Effector CD8-positive, alpha-beta T cell (primary cell): ENCODE measurements at regions not wholly inside any gene's neighbourhood (a gene's known extent, or its start where the extent isn't known, plus 50 kb on each side); places are given as distances from the start of the nearest gene placed in this dataset.

Experiments
- DNase-seq: peaks from one replicate; lab custom pipeline; 2025; lab: John Stamatoyannopoulos, UW

- DNase-seq = no peak
Measured at GRCh38 chr4:180799798-180800197, 1443.4 kb upstream of the TENM3 start.

DNA sequence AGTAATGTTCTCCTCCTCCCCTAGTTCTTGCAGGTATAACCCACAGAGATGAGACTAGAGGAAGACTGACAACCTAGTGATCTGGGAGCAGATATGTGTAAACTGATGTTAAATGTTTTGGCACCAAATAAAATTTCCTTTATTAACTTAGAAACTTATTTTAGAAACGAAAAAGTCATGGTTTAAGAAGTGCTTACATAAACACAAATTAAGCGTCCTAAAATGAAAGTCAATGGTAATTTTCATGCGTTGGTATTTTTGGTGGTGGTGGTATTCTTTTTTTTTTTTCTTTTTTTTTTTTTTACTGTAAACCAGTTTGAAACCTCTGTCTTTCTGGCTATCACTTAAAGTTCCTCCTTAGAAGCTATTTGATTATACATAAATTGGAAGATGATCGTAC is 1438.1 kb upstream of the TENM3 start:
- no peak for DNase-seq

DNA sequence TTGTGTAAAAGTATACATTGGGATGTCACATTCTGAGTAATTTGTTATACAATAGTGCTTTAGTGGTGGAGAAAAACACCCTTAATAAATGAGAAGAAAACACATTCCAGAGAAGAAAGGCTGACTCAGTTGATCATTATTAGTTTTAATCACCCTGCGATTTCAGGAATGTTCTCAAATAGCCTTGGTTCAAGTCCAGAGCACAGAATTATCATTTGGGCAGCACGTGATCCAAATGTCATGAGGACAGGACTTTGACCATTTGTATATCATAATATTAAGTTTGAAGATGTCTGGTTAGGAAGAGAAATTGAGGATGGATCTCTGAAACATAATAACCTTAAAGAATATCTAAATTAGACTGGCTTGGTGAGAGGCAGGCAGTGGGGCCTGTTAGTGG is 1434.3 kb upstream of the TENM3 start:
- no peak for DNase-seq

GRCh38 chr4:180809439-180809838 is 1433.8 kb upstream of the TENM3 start:
- no peak for DNase-seq

DNA sequence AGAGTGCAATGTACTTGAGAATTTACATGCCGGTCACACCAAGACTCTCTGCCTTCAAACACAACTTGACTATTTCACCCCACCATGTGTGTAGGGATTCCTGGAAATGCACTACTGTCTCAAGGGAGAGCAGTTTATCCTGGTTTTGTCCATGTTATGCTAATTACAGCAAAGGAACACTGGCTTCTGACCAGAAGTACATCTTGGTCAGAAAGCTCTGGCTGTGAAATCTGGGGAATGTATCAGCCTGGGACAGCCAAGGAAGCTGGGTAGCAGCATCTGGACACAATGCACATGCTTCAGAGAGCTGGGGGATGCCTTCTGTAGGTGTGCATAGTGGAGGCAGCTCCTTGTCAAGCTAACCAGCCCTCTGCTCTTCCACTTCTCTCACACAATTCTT is 1432.6 kb upstream of the TENM3 start:
- no peak for DNase-seq

DNA sequence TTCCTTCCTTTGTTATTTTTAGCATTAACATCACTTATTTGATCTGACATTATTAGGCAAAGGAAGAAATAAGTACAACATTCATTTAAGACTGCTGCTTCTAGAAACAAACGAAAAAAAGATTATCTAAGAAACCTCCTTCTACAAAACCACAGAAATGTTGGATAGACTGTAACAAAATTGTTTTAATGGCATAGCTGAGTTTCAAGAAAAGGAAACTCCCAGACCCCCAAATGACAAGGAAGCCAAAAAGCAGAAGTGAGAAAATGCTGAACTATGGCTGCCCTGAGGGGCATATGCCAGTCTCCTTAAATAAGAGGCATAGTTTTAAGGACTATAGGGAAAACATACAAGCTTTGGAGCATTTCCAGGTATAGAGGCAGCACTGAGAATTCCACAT is 1431.6 kb upstream of the TENM3 start:
- no peak for DNase-seq

GRCh38 chr4:180812783-180813182 is 1430.4 kb upstream of the TENM3 start:
- DNase-seq = no peak

GRCh38 chr4:180814875-180815417 is 1428.3 kb upstream of the TENM3 start:
- no peak for DNase-seq

DNA sequence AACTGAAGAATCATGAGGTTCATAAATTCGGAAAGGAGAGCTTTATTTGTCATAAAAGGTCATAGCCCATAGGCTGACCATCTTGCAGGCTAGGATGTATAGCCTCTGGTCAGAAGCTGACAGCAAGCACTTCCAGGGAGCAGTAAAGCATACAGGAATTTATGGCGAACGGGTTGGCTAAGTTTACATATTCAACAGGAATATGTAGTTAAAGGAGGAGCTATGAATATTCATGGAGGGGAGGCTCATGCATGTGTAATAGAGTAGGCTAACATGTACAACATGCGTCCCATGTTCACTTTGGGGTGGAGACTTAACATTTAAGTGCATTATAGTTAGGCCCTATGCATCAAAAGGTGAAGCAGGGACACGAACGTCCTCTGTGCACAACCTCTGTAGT is 1425.7 kb upstream of the TENM3 start:
- DNase-seq = no peak

DNA sequence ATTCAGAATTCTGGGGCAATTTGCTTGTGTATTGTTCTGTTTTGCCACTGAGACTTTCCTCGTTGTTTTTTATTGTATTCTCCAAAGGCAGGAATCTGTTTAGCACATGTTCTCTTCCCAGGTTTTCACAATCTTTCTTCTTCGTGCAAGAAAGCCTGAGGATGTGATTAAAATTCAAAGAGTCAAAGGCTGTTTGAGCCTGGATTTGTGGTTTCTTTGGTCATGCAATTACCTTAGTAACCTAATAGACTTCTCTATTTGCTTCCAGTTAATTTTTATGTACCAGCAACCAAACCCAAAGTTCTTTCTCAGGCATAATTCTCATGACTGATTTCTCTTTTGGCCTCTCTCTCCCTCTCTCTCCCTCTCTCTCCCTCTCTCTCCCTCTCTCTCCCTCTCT is 1420.1 kb upstream of the TENM3 start:
- DNase-seq = no peak

GRCh38 chr4:180827232-180828009 is 1415.8 kb upstream of the TENM3 start:
- no peak for DNase-seq

GRCh38 chr4:180828455-180829018 is 1414.7 kb upstream of the TENM3 start:
- no peak for DNase-seq

DNA sequence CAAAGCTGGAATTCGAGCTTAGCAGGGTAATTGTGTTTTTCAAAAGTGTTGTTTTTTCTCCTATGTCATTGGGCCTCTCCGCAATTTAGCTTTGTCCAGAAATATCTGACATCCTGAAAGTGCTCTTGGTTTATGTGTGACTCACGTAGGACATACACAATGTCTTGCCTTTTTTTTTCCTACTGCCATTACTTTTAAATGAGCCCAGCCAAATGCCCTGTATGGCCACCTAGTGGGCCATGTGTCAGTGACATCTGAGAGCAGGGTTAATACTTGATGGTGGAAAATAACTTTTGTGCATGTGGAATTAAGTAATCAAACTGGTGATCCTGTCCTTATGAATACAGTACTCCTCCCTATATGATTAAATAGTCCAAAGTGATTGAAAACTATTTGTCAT is 1411.1 kb upstream of the TENM3 start:
- no peak for DNase-seq

DNA sequence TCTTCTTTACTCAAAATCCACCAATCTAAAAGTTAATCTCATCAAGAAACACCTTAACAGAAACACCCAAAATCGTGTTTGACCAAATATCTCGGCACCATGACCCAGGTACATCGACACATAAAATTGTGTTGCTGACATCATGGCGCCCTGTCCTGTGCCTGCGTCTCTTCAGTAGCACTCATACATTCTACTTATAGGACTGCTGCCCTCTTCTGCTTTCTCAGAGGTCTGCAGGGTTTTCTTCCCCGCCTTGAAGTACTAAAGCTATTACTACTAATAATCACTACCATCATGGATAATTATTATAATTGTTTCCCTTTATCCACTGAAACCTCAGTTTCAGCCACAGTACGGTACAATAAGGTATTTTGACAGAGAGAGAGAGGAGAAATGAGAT is 1403.1 kb upstream of the TENM3 start:
- no peak for DNase-seq

DNA sequence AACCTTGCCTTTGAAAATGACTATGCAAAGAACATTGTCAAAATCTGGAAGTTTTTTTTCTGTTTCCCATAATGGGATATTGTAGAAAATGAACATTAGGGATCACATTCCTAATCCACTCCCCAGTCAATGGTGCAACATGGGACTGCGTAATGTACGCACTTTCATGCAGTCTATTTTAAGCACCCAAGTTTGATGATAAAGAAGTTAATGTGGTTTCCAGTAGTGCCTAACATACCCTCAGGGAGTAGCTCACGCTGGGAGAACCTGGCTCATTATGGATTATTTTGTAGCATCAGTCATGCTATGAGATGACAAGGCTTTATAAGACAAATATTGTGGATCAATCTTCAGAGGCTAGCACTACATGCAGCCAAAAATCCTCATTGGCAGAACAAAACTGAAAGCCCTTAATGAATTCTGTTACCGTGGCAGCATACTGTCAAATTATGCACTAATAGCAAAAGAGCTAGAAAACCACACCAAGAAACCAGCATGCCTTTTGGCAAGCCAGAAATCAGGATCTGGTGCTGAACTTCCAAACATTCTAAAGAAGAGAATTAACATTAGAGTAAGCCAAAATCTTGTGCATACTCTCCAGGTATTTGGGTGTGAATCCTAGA is 1392.8 kb upstream of the TENM3 start:
- no peak for DNase-seq

GRCh38 chr4:180852738-180853137 is 1390.5 kb upstream of the TENM3 start:
- no peak for DNase-seq

- DNase-seq = no peak
Measured at GRCh38 chr4:180855184-180855583, 1388.0 kb upstream of the TENM3 start.

GRCh38 chr4:180860089-180860720 is 1383.0 kb upstream of the TENM3 start:
- no peak for DNase-seq

GRCh38 chr4:180861651-180862050 is 1381.6 kb upstream of the TENM3 start:
- no peak for DNase-seq

DNA sequence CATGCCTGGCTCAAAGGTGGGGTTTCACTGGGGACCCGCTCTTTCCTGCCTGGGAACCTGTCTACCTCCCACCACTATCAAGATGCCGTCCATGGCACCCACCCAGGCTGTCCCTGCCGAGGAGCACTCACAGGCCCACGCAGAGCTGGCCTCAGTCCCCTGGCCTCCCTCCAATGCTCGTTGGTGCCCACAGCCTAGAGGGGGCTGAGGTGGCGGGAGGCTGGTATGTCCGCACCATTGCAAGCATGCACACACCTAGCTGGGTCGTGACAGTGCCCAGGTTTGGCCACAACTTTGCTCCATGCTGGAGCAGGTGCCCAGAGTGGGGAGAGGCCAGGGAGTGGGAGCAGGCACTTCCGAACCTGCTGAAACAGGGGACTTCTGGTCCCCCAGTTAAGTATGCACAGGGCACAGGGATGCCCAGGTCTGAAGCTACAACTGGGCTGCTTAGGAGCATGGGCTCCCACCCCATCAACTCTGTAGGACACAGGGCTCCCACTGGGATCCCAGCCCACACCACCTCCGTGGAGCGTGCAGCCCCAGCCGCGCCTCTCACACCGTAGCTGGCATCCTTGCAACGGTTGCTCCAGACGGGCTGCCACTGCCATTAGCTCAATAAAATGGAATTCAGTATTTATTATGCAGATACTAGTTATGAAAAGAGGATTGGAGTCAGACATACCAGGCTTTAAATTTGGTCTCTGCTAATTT is 1376.1 kb upstream of the TENM3 start:
- no peak for DNase-seq

DNA sequence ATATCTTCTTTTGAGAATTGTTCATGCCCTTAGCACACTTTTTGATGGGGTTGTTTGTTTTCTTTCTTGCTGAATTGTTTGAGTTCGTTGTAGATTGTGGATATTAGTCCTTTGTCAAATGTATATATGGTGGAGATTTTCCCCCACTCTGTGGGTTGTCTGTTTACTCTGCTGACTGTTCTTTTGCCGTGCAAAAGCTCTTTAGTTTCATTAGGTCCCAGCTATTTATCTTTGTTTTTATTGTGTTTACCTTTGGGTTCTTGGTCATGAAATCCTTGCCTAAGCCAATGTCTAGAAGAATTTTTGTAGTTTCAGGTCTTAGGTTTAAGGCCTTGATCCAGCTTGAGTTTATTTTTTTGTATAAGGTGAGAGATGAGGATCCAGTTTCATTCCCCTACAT is 1372.6 kb upstream of the TENM3 start:
- DNase-seq = no peak

DNA sequence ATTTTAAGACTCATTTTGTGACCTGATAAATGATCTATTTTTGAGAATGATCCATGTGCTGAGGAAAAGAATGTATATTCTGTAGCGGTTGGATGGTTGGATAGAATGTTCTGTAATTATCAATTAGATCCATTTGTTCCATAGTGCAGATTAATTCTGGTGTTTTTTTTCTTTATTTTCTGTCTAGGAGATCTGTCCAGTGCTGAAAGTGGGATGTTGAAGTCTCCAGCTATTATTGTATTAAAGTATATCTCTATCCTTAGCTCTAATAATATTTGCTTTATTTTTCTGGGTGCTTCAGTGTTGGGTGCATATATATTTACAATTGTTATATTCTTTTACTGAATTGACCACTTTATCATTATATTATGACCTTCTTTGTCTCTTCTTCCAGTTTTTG is 1344.9 kb upstream of the TENM3 start:
- DNase-seq = no peak
